Hepatocyte (in vitro differentiated cells): ENCODE measurements at regions not wholly inside any gene's neighbourhood (a gene's known extent, or its start where the extent isn't known, plus 50 kb on each side); places are given as distances from the start of the nearest gene placed in this dataset.

Source experiments
- EZH2 ChIP-seq: fragments of 200-600 bp; sonication (generic); IDR thresholded peaks from 2 replicates; pipeline ENCODE4 v1.6.1; 2016; ENCODE audit warnings: antibody characterized with exemption, mild to moderate bottlenecking, borderline replicate concordance
- EZH2phosphoT487 ChIP-seq: fragments of 200-600 bp; sonication (generic); IDR thresholded peaks from one replicate; pipeline ENCODE4 v1.6.1; 2018; ENCODE audit warnings: antibody characterized with exemption, mild to moderate bottlenecking, low read depth, moderate library complexity; ENCODE audit not compliant: unreplicated experiment, severe bottlenecking
- TF ChIP-seq, protein P1 (sequence below): fragments of 200-600 bp; sonication (generic); IDR thresholded peaks from 2 replicates; pipeline ENCODE4 v1.5.1; 2016; ENCODE audit warnings: antibody characterized with exemption, mild to moderate bottlenecking; ENCODE audit not compliant: poor library complexity

DNA sequence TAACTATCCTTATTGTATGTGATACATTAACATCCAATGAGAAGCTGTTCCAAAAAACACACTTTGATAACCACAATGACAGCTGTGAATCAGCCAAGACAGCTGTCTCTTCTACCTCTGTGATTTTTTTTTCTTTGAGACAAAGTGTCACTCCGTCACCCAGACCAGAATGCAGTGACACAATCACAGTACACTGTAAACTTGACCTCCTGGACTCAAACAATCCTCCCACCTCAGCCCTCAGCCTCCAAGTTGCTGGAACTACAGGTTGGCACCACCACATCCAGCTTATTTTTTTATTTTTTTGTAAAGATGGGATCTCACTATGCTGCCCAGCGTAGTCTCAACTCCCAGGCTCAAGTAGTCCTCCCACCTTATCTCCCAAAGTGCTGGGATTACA is 73.5 kb upstream of the TMCO5A start:
- TF ChIP-seq EZH2phosphoT487 (no peak), EZH2 (no peak)
- TF ChIP-seq, protein P1, sequence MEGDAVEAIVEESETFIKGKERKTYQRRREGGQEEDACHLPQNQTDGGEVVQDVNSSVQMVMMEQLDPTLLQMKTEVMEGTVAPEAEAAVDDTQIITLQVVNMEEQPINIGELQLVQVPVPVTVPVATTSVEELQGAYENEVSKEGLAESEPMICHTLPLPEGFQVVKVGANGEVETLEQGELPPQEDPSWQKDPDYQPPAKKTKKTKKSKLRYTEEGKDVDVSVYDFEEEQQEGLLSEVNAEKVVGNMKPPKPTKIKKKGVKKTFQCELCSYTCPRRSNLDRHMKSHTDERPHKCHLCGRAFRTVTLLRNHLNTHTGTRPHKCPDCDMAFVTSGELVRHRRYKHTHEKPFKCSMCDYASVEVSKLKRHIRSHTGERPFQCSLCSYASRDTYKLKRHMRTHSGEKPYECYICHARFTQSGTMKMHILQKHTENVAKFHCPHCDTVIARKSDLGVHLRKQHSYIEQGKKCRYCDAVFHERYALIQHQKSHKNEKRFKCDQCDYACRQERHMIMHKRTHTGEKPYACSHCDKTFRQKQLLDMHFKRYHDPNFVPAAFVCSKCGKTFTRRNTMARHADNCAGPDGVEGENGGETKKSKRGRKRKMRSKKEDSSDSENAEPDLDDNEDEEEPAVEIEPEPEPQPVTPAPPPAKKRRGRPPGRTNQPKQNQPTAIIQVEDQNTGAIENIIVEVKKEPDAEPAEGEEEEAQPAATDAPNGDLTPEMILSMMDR, result no peak
